Prostate gland (tissue), 2 donors: ENCODE measurements at regions not wholly inside any gene's neighbourhood (a gene's known extent, or its start where the extent isn't known, plus 50 kb on each side); places are given as distances from the start of the nearest gene placed in this dataset.

Experiments used
- DNase-seq: peaks from one replicate; pipeline ENCODE4 v3.0.0-alpha.2; 2019; ENCODE audit warnings: low spot score
- H3K27ac ChIP-seq, 2 donors: fragments of 200-600 bp; sonication (generic); 2 replicates each; pipeline ENCODE4 v1.5.1; 2017 to 2019
- H3K27me3 ChIP-seq: fragments of 200-600 bp; sonication (generic); replicated peaks from 2 replicates; pipeline ENCODE4 v1.5.1; 2019; ENCODE audit not compliant: insufficient read depth
- H3K36me3 ChIP-seq, 2 donors: fragments of 200-600 bp; sonication (generic); 1 replicate in 1 of 2; 2 replicates in 1 of 2; pipeline versions ENCODE4 v1.5.1 to v1.8.1; 2017 to 2019
- H3K4me1 ChIP-seq: fragments of 200-600 bp; sonication (generic); replicated peaks from 2 replicates; pipeline ENCODE4 v1.5.1; 2019
- H3K4me3 ChIP-seq, 2 donors: fragments of 200-600 bp; sonication (generic); 2 replicates each; pipeline ENCODE4 v1.5.1; 2017 to 2019
- H3K9me3 ChIP-seq: fragments of 200-600 bp; sonication (generic); 2 replicates; pipeline ENCODE4 v1.5.1; 2017
- CTCF ChIP-seq, 4 experiments: fragments of 200-600 bp in 2 of 4; fragments of 450-650 bp in 2 of 4; sonication (generic) in 2 of 4; IDR thresholded peaks; 1 replicate in 3 of 4; 2 replicates in 1 of 4; pipeline ENCODE4 v1.5.1; 2016 to 2019; ENCODE audit warnings: antibody characterized with exemption in 4 of 4, mild to moderate bottlenecking in 2 of 4, moderate library complexity in 2 of 4
- POLR2A ChIP-seq: fragments of 450-650 bp; IDR thresholded peaks from one replicate; pipeline ENCODE4 v1.6.1; 2016; ENCODE audit warnings: antibody characterized with exemption, mild to moderate bottlenecking
- POLR2AphosphoS5 ChIP-seq: sonication (generic); formaldehyde crosslinking; IDR thresholded peaks from one replicate; pipeline ENCODE4 v1.6.1; 2017; ENCODE audit warnings: antibody characterized with exemption
- WGBS: methylation state at CpG from one replicate; pipeline ENCODE4 v1.1.5; 2018; 5-methylcytosine and 5-hydroxymethylcytosine counted together
- intact Hi-C: fragments of 100-400 bp; cut with DNase I; formaldehyde crosslinking; loops from one replicate; pipeline ENCODE4 v1.14.2; 2022

GRCh38 chr5:62082370-62082801, 223.6 kb upstream of the KIF2A start:
- DNase-seq = no peak
- H3K36me3 ChIP-seq = no peaks in the 10 kb centered on the region
- H3K4me3 ChIP-seq = no peak overlapping the region
- H3K27ac ChIP-seq = no peak overlapping the region
- intact Hi-C loops = no loop called here
- 62% methylated on average over 5 of the region's 5 CpGs for WGBS
- TF ChIP-seq POLR2AphosphoS5 (no peak), CTCF (IDR thresholded peaks at IDR 0.05) (no peak), POLR2A (no peak)
- no peaks in the 10 kb centered on the region for H3K9me3 ChIP-seq
- no peaks in the 10 kb centered on the region for H3K4me1 ChIP-seq
- H3K27me3 ChIP-seq = no peaks in the 10 kb centered on the region

- no peak for DNase-seq
- 80% methylated on average over 7 of the region's 7 CpGs for WGBS
- no peak overlapping the region for H3K27ac ChIP-seq
- no peaks in the 10 kb centered on the region for H3K36me3 ChIP-seq
- H3K27me3 ChIP-seq = no peaks in the 10 kb centered on the region
- no peaks in the 10 kb centered on the region for H3K9me3 ChIP-seq
- TF ChIP-seq CTCF (IDR thresholded peaks at IDR 0.05) (no peak), POLR2AphosphoS5 (no peak)
- no peak overlapping the region for H3K4me3 ChIP-seq
- intact Hi-C loops = no loop called here
- H3K4me1 ChIP-seq = no peaks in the 10 kb centered on the region
Measured at GRCh38 chr5:62083247-62083646, 222.8 kb upstream of the KIF2A start.

GRCh38 chr5:62083661-62084060, 222.3 kb upstream of the KIF2A start:
- no peaks in the 10 kb centered on the region for H3K36me3 ChIP-seq
- TF ChIP-seq POLR2A (no peak), CTCF (IDR thresholded peaks at IDR 0.05) (no peak), POLR2AphosphoS5 (no peak)
- 96% methylated on average over 1 of the region's 1 CpG for WGBS

GRCh38 chr5:62084391-62084790, 221.6 kb upstream of the KIF2A start:
- WGBS = 93% methylated on average over 8 of the region's 8 CpGs
- Histone ChIP-seq H3K36me3 (no peaks in the 10 kb centered on the region), H3K4me3 (no peak overlapping the region), H3K27ac (no peak overlapping the region), H3K4me1 (no peaks in the 10 kb centered on the region), H3K9me3 (no peaks in the 10 kb centered on the region), H3K27me3 (no peaks in the 10 kb centered on the region)
- TF ChIP-seq POLR2A = no peak
- no peak for TF ChIP-seq CTCF (IDR thresholded peaks at IDR 0.05)
- no peak for TF ChIP-seq POLR2AphosphoS5
- intact Hi-C loops = no loop called here
- no peak for DNase-seq

More at GRCh38 chr5:62083661-62084060, 222.3 kb upstream of the KIF2A start:
- no peaks in the 10 kb centered on the region for H3K27me3 ChIP-seq
- DNase-seq = no peak
- H3K27ac ChIP-seq = no peak overlapping the region
- H3K4me1 ChIP-seq = no peaks in the 10 kb centered on the region
- no peak overlapping the region for H3K4me3 ChIP-seq
- H3K9me3 ChIP-seq = no peaks in the 10 kb centered on the region
- intact Hi-C loops = no loop called here

GRCh38 chr5:62090953-62091352, 215.1 kb upstream of the KIF2A start:
- intact Hi-C loops = no loop called here
- Histone ChIP-seq H3K9me3 (no peaks in the 10 kb centered on the region), H3K4me1 (no peaks in the 10 kb centered on the region), H3K27me3 (no peaks in the 10 kb centered on the region), H3K27ac (no peak overlapping the region), H3K36me3 (no peaks in the 10 kb centered on the region), H3K4me3 (no peak overlapping the region)
- no peak for DNase-seq
- TF ChIP-seq POLR2AphosphoS5 (no peak), CTCF (IDR thresholded peaks at IDR 0.05) (no peak), POLR2A (no peak)
